PC-9 (cell line): ENCODE measurements at regions not wholly inside any gene's neighbourhood (a gene's known extent, or its start where the extent isn't known, plus 50 kb on each side); places are given as distances from the start of the nearest gene placed in this dataset.

Experiments used
- BruUV-seq: library from RNA; stranded (reverse); fragments of 400-500 nt; replicated peaks from 2 replicates; lab custom pipeline; 2021; lab: Mats Ljungman, UMichigan
- CTCF ChIA-PET: fragments of 300-600 bp; sonication (Branson Sonifier 250); formaldehyde crosslinking; loops from one replicate; lab custom pipeline; 2022; ENCODE audit warnings: antibody characterized with exemption; lab: Charles Lee
- POLR2A ChIA-PET: fragments of 300-600 bp; sonication (Branson Sonifier 250); formaldehyde crosslinking; loops from one replicate; lab custom pipeline; 2022; ENCODE audit warnings: antibody characterized with exemption; ENCODE audit not compliant: unreplicated experiment; lab: Charles Lee
- DNase-seq, 2 experiments: peaks; one replicate each; pipeline versions ENCODE4 v3.0.0 to v3.0.0-alpha.2; 2015 to 2022; ENCODE audit warnings: mixed read lengths in 1 of 2
- H2AFZ ChIP-seq: fragments of 200-600 bp; sonication (generic); 2 replicates; pipeline ENCODE4 v1.8.1; 2017; ENCODE audit warnings: antibody characterized with exemption
- H3F3A ChIP-seq: fragments of 200-600 bp; sonication (generic); 2 replicates; pipeline ENCODE4 v1.8.1; 2017; ENCODE audit warnings: antibody characterized with exemption, mild to moderate bottlenecking, low read depth; ENCODE audit not compliant: insufficient read depth
- H3K27ac ChIP-seq: fragments of 200-600 bp; sonication (generic); 2 replicates; pipeline ENCODE4 v1.6.1; 2016; ENCODE audit warnings: mixed run types
- H3K27me3 ChIP-seq: fragments of 200-600 bp; sonication (generic); 2 replicates; pipeline ENCODE4 v1.6.1; 2016; ENCODE audit warnings: low read depth, mixed run types; ENCODE audit not compliant: insufficient read depth
- H3K36me3 ChIP-seq: fragments of 200-600 bp; sonication (generic); 2 replicates; pipeline ENCODE4 v1.6.1; 2016; ENCODE audit warnings: low read depth, mixed run types
- H3K4me1 ChIP-seq: fragments of 200-600 bp; sonication (generic); replicated peaks from 2 replicates; pipeline ENCODE4 v1.6.1; 2016; ENCODE audit warnings: mixed run types; ENCODE audit not compliant: insufficient read depth
- H3K4me2 ChIP-seq: fragments of 200-600 bp; sonication (generic); 2 replicates; pipeline ENCODE4 v1.6.1; 2017; ENCODE audit warnings: mixed run types
- H3K4me3 ChIP-seq: fragments of 200-600 bp; sonication (generic); 2 replicates; pipeline ENCODE4 v1.6.1; 2016; ENCODE audit warnings: mixed run types
- H3K79me2 ChIP-seq: fragments of 200-600 bp; sonication (generic); 2 replicates; pipeline ENCODE4 v1.6.1; 2017; ENCODE audit warnings: low read depth, mixed run types
- H3K9me2 ChIP-seq: fragments of 200-600 bp; sonication (generic); 2 replicates; pipeline ENCODE4 v1.8.1; 2017; ENCODE audit warnings: mild to moderate bottlenecking; ENCODE audit not compliant: insufficient read depth
- H3K9me3 ChIP-seq: fragments of 200-600 bp; sonication (generic); 2 replicates; pipeline ENCODE4 v1.8.1; 2016; ENCODE audit warnings: low read depth; ENCODE audit not compliant: insufficient read depth
- H4K20me1 ChIP-seq: fragments of 200-600 bp; sonication (generic); 2 replicates; pipeline ENCODE4 v1.8.1; 2017; ENCODE audit not compliant: insufficient read depth
- CTCF ChIP-seq: fragments of 200-600 bp; sonication (generic); conservative IDR thresholded peaks from 2 replicates; pipeline ENCODE4 v1.6.1; 2017; ENCODE audit warnings: mixed run types, antibody characterized with exemption, mild to moderate bottlenecking, moderate library complexity
- EZH2 ChIP-seq: fragments of 200-600 bp; sonication (generic); IDR thresholded peaks from 2 replicates; pipeline ENCODE4 v1.8.0; 2017; ENCODE audit warnings: antibody characterized with exemption, low read depth
- intact Hi-C: fragments of 100-400 bp; cut with micrococcal nuclease; formaldehyde crosslinking; loops from one replicate; pipeline ENCODE4 v1.10.0; 2022; ENCODE audit not compliant: unreplicated experiment

GRCh38 chr18:6478121-6478520 is 63.4 kb upstream of the L3MBTL4 start:
- intact Hi-C loops = no loop called here
- no TSS peak for BruUV-seq
- Histone ChIP-seq H4K20me1 (no peaks in the 10 kb centered on the region), H3K9me3 (no peaks in the 10 kb centered on the region), H3K4me1 (no peaks in the 10 kb centered on the region), H3K9me2 (no peaks in the 10 kb centered on the region), H3F3A (no peaks in the 10 kb centered on the region), H3K36me3 (no peaks in the 10 kb centered on the region), H2AFZ (no peak overlapping the region), H3K27me3 (peaks cover 11% of the 10 kb centered on the region; the same call in 1 of the 2 replicates), H3K4me3 (no peak overlapping the region), H3K27ac (no peak overlapping the region), H3K79me2 (no peaks in the 10 kb centered on the region), H3K4me2 (no peak overlapping the region)
- TF ChIP-seq EZH2 (no peak), CTCF (no peak)
- CTCF ChIA-PET = no interaction called here
- POLR2A ChIA-PET = no interaction called here
- no peak for DNase-seq

DNA sequence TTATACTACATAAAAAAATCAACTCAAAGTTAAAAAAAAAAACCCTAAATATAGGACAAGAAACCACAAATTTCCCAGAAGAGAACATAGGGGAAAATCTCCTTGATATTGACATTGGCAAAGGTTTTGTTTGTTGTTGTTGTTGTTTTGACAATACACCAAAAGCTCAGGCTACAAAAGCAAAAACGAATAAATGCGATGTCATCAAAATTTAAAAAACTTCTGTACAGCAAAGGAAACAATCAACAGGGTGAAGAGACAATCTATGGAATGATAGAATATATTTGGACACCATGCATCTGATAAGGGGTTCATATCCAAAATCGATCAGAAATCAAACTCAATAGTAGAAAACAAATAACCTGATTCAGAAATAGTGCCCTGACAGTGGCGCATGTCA is 65.0 kb upstream of the L3MBTL4 start:
- no peak for DNase-seq
- H3K4me1 ChIP-seq = no peaks in the 10 kb centered on the region
- H3K27me3 ChIP-seq = peaks cover 20% of the 10 kb centered on the region
- no TSS peak for BruUV-seq
- H3K9me3 ChIP-seq = no peaks in the 10 kb centered on the region
- H3K4me2 ChIP-seq = no peak overlapping the region
- no peak for TF ChIP-seq CTCF
- TF ChIP-seq EZH2 = no peak
- no peaks in the 10 kb centered on the region for H4K20me1 ChIP-seq
- H3K9me2 ChIP-seq = no peaks in the 10 kb centered on the region
- POLR2A ChIA-PET = no interaction called here
- no peaks in the 10 kb centered on the region for H3K36me3 ChIP-seq
- intact Hi-C loops = no loop called here
- H3K4me3 ChIP-seq = no peak overlapping the region
- H3K79me2 ChIP-seq = no peaks in the 10 kb centered on the region
- H3F3A ChIP-seq = no peaks in the 10 kb centered on the region
- H2AFZ ChIP-seq = no peak overlapping the region
- H3K27ac ChIP-seq = no peak overlapping the region
- CTCF ChIA-PET = no interaction called here

GRCh38 chr18:6482198-6482977 is 67.7 kb upstream of the L3MBTL4 start:
- no peaks in the 10 kb centered on the region for H3K79me2 ChIP-seq
- ChIA-PET CTCF (no interaction called here), POLR2A (no interaction called here)
- H3K27me3 ChIP-seq = peaks cover 38% of the 10 kb centered on the region
- intact Hi-C loops = no loop called here
- H3K4me3 ChIP-seq = no peak overlapping the region
- no peaks in the 10 kb centered on the region for H3K9me2 ChIP-seq
- peak in 1 of 2 experiments; percentile 5 for DNase-seq
- H3K4me1 ChIP-seq = no peaks in the 10 kb centered on the region
- H4K20me1 ChIP-seq = no peaks in the 10 kb centered on the region
- H3F3A ChIP-seq = no peaks in the 10 kb centered on the region
- BruUV-seq = no TSS peak
- H3K27ac ChIP-seq = no peak overlapping the region
- no peaks in the 10 kb centered on the region for H3K9me3 ChIP-seq
- TF ChIP-seq EZH2 (no peak), CTCF (0 out of 2 replicates have a peak, but pooled peaks have one; percentile 30)
- no peak overlapping the region for H3K4me2 ChIP-seq
- H2AFZ ChIP-seq = no peak overlapping the region
- H3K36me3 ChIP-seq = no peaks in the 10 kb centered on the region
